ENCODE measurements at regions not wholly inside any gene's neighbourhood (a gene's known extent, or its start where the extent isn't known, plus 50 kb on each side); places are given as distances from the start of the nearest gene placed in this dataset.

DNA sequence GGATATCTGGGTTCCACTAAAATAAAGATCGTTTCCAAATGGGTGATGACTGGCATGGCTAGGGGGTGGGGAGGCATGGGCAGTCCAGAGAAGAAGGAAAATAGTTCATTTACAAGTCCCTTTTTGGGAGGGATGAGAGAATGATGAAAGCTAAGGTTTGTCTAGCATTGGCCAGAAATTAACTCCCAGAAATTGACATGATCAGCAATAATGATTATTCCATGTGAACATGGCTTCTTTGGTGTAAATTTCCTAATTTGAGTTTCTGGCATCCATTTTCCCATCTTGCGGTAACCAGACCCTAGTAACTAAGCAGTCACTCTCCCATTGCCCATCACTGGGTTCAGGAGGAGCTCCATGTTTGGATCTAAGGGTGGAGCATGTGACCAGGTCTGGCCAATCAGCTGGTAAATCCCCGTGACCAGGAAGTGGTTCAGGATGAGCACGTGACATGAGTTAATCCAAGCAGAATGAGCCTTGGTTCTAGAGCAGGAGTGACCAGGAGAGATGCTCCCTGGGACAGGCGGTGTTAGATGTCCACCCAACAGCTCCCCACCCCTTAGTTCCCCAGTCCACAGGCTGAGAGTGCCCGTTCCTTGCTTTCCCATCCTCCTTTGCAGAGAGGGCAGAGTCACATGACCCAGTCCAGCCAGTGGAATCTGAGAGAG lies 512.7 kb downstream of the PREX1 start:
- no peak for TF ChIP-seq CTCF (conservative IDR thresholded peaks at IDR 0.05 in 1 of 2, IDR thresholded peaks at IDR 0.05 in 1 of 2; ENCODE audit: extremely low read depth in 1 of 2, insufficient read depth in 1 of 2, low read depth in 1 of 2, low read length in 2 of 2)
- no peak for TF ChIP-seq EZH2 (IDR thresholded peaks at IDR 0.05; ENCODE audit: borderline replicate concordance, low read length)

All from mammary epithelial cell (primary cell).